Prostate gland (tissue), 2 donors: ENCODE measurements at regions not wholly inside any gene's neighbourhood (a gene's known extent, or its start where the extent isn't known, plus 50 kb on each side); places are given as distances from the start of the nearest gene placed in this dataset.

Source experiments
- DNase-seq: peaks from one replicate; pipeline ENCODE4 v3.0.0-alpha.2; 2019; ENCODE audit warnings: low spot score
- H3K27ac ChIP-seq, 2 donors: fragments of 200-600 bp; sonication (generic); 2 replicates each; pipeline ENCODE4 v1.5.1; 2017 to 2019
- H3K27me3 ChIP-seq: fragments of 200-600 bp; sonication (generic); replicated peaks from 2 replicates; pipeline ENCODE4 v1.5.1; 2019; ENCODE audit not compliant: insufficient read depth
- H3K36me3 ChIP-seq, 2 donors: fragments of 200-600 bp; sonication (generic); 1 replicate in 1 of 2; 2 replicates in 1 of 2; pipeline versions ENCODE4 v1.5.1 to v1.8.1; 2017 to 2019
- H3K4me1 ChIP-seq: fragments of 200-600 bp; sonication (generic); replicated peaks from 2 replicates; pipeline ENCODE4 v1.5.1; 2019
- H3K4me3 ChIP-seq, 2 donors: fragments of 200-600 bp; sonication (generic); 2 replicates each; pipeline ENCODE4 v1.5.1; 2017 to 2019
- H3K9me3 ChIP-seq: fragments of 200-600 bp; sonication (generic); 2 replicates; pipeline ENCODE4 v1.5.1; 2017
- POLR2A ChIP-seq: fragments of 450-650 bp; IDR thresholded peaks from one replicate; pipeline ENCODE4 v1.6.1; 2016; ENCODE audit warnings: antibody characterized with exemption, mild to moderate bottlenecking
- POLR2AphosphoS5 ChIP-seq: sonication (generic); formaldehyde crosslinking; IDR thresholded peaks from one replicate; pipeline ENCODE4 v1.6.1; 2017; ENCODE audit warnings: antibody characterized with exemption
- WGBS: methylation state at CpG from one replicate; pipeline ENCODE4 v1.1.5; 2018; 5-methylcytosine and 5-hydroxymethylcytosine counted together
- intact Hi-C: fragments of 100-400 bp; cut with DNase I; formaldehyde crosslinking; loops from one replicate; pipeline ENCODE4 v1.14.2; 2022
- TF ChIP-seq, protein P1 (sequence below), 4 experiments: fragments of 200-600 bp in 2 of 4; fragments of 450-650 bp in 2 of 4; sonication (generic) in 2 of 4; IDR thresholded peaks; 1 replicate in 3 of 4; 2 replicates in 1 of 4; pipeline ENCODE4 v1.5.1; 2016 to 2019; ENCODE audit warnings: antibody characterized with exemption in 4 of 4, mild to moderate bottlenecking in 2 of 4, moderate library complexity in 2 of 4

GRCh38 chr2:133774654-133775015 is 206.4 kb upstream of the NCKAP5 start:
- intact Hi-C loops = no loop called here
- WGBS = 18% methylated on average over 5 of the region's 5 CpGs

GRCh38 chr2:133776936-133777573 is 208.8 kb upstream of the NCKAP5 start:
- Histone ChIP-seq H3K36me3 (no peaks in the 10 kb centered on the region), H3K27ac (no peak overlapping the region), H3K4me1 (no peaks in the 10 kb centered on the region), H3K4me3 (no peak overlapping the region), H3K9me3 (no peaks in the 10 kb centered on the region), H3K27me3 (no peaks in the 10 kb centered on the region)
- no peak for DNase-seq
- TF ChIP-seq POLR2AphosphoS5 = no peak
- no peak for TF ChIP-seq POLR2A
- TF ChIP-seq, protein P1, sequence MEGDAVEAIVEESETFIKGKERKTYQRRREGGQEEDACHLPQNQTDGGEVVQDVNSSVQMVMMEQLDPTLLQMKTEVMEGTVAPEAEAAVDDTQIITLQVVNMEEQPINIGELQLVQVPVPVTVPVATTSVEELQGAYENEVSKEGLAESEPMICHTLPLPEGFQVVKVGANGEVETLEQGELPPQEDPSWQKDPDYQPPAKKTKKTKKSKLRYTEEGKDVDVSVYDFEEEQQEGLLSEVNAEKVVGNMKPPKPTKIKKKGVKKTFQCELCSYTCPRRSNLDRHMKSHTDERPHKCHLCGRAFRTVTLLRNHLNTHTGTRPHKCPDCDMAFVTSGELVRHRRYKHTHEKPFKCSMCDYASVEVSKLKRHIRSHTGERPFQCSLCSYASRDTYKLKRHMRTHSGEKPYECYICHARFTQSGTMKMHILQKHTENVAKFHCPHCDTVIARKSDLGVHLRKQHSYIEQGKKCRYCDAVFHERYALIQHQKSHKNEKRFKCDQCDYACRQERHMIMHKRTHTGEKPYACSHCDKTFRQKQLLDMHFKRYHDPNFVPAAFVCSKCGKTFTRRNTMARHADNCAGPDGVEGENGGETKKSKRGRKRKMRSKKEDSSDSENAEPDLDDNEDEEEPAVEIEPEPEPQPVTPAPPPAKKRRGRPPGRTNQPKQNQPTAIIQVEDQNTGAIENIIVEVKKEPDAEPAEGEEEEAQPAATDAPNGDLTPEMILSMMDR (IDR thresholded peaks at IDR 0.05) = no peak
- intact Hi-C loops = no loop called here
- WGBS = 96% methylated on average over 8 of the region's 8 CpGs

More at GRCh38 chr2:133774654-133775015, 206.4 kb upstream of the NCKAP5 start:
- Histone ChIP-seq H3K27me3 (no peaks in the 10 kb centered on the region), H3K4me3 (no peak overlapping the region), H3K36me3 (no peaks in the 10 kb centered on the region), H3K27ac (peak overlapping the region in 1 of 2 donors; percentile 14), H3K4me1 (no peaks in the 10 kb centered on the region), H3K9me3 (no peaks in the 10 kb centered on the region)
- TF ChIP-seq POLR2AphosphoS5 (peak; percentile 23), POLR2A (no peak)
- TF ChIP-seq, protein P1 (IDR thresholded peaks at IDR 0.05) = no peak
- DNase-seq = peak; percentile 58

- Histone ChIP-seq H3K4me1 (no peaks in the 10 kb centered on the region), H3K36me3 (no peaks in the 10 kb centered on the region), H3K9me3 (no peaks in the 10 kb centered on the region), H3K27me3 (no peaks in the 10 kb centered on the region), H3K4me3 (no peak overlapping the region), H3K27ac (no peak overlapping the region)
- peak; percentile 31 for DNase-seq
- intact Hi-C loops = no loop called here
- peak; percentile 41 for TF ChIP-seq POLR2AphosphoS5
- no peak for TF ChIP-seq POLR2A
- WGBS = 41% methylated on average over 7 of the region's 7 CpGs
Observed at GRCh38 chr2:133777574-133777960, 209.3 kb upstream of the NCKAP5 start.

DNA sequence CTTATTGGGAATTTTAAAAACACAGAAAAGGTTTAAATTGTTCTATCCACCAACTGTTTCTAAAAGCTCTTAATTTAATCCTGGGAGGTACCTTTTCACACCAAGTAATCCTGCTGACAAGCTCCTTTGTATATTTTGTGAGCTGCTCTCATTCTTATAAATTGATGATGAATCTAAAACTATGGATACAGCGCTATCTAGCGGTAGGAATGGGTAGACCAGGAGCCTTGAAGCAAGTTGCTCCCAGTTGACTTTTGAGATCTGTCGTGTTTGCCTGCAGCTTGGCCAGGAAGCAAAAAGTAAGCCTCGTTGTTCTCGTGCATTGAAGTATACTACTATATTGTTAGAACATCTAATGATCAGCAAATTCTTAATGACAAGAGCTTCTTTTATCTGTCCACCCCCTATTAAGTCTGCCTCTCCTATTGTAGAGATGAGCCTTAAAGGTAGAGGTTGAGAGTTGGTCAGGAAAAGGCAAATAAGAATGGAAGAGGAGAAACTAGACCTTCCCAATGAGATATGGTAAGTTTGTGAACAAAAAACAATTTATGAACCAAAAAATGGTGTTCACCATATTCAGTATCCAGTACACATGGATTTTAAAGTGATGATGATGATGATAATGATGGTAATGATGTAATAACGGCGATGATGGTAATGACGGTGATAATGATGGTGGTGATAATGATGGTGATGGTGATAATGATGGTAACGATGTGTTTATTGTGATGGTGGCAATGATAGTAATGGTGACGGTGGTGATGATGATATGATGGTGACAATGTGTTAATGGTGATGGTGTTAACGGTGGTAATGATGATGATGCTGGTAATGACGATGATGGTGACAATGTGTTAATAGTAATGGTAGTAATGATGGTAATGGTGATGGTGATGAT is 212.1 kb upstream of the NCKAP5 start:
- H3K36me3 ChIP-seq = no peaks in the 10 kb centered on the region
- intact Hi-C loops = loop anchor here (10.0 kb wide), 1 partner anchor 206 kb away; no protein-coding TSS in a partner anchor
- no peak overlapping the region for H3K4me3 ChIP-seq
- H3K9me3 ChIP-seq = no peaks in the 10 kb centered on the region
- no peaks in the 10 kb centered on the region for H3K27me3 ChIP-seq
- no peaks in the 10 kb centered on the region for H3K4me1 ChIP-seq
- DNase-seq = peak; percentile 76
- H3K27ac ChIP-seq = no peak overlapping the region
- peak; percentile 25 for TF ChIP-seq POLR2AphosphoS5
- TF ChIP-seq POLR2A = no peak
- TF ChIP-seq, protein P1 (IDR thresholded peaks at IDR 0.05) = peak; percentile 44 to 81 (median 76)
- WGBS = 48% methylated on average over 12 of the region's 12 CpGs

DNA sequence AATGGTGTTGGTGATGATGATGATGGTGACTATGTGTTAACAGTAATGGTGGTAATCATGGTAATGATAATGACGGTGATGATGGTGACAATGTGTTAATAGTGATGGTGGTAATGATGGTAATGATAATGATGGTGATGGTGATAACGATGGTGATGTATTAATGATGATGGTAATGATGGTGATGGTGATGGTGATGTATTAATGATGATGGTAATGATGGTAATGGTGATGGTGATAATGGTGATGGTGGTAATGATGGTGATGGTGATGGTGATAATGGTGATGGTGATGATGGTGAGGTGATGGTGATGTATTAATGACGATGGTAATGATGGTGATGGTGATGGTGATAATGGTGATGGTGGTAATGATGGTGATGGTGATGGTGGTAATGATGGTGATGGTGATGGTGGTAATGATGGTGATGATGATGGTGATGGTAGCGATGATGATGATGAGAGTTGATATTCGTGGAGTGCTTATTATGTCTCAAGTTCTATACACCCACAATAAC is 212.8 kb upstream of the NCKAP5 start:
- no peak for DNase-seq
- Histone ChIP-seq H3K4me3 (no peak overlapping the region), H3K4me1 (no peaks in the 10 kb centered on the region), H3K9me3 (no peaks in the 10 kb centered on the region), H3K27me3 (no peaks in the 10 kb centered on the region), H3K36me3 (no peaks in the 10 kb centered on the region), H3K27ac (no peak overlapping the region)
- intact Hi-C loops = loop anchor here (10.0 kb wide), 1 partner anchor 206 kb away; no protein-coding TSS in a partner anchor
- TF ChIP-seq POLR2AphosphoS5 (no peak), POLR2A (no peak)
- TF ChIP-seq, protein P1 (IDR thresholded peaks at IDR 0.05) = no peak
- WGBS = 77% methylated on average over 5 of the region's 5 CpGs
